OCI-LY7 (cell line): ENCODE measurements at regions not wholly inside any gene's neighbourhood (a gene's known extent, or its start where the extent isn't known, plus 50 kb on each side); places are given as distances from the start of the nearest gene placed in this dataset.

Source experiments
- BruUV-seq: library from RNA; stranded (reverse); fragments of 400-500 nt; replicated peaks from 2 replicates; lab custom pipeline; 2021; lab: Mats Ljungman, UMichigan
- CTCF ChIA-PET: fragments of 300-600 bp; sonication (Branson Sonifier 250); formaldehyde crosslinking; loops from one replicate; lab custom pipeline; 2022; ENCODE audit warnings: antibody characterized with exemption; ENCODE audit not compliant: unreplicated experiment; lab: Charles Lee
- POLR2A ChIA-PET: fragments of 300-600 bp; sonication (Branson Sonifier 250); formaldehyde crosslinking; loops from one replicate; lab custom pipeline; 2022; ENCODE audit warnings: antibody characterized with exemption; lab: Charles Lee
- DNase-seq: peaks from one replicate; pipeline ENCODE4 v3.0.0-alpha.2; 2015; ENCODE audit warnings: low spot score
- H2AFZ ChIP-seq: fragments of 200-600 bp; sonication (generic), shearing (Covaris generic); 2 replicates; pipeline ENCODE4 v1.6.1; 2014; ENCODE audit warnings: mild to moderate bottlenecking, antibody characterized with exemption, low read length, moderate library complexity
- H3K27ac ChIP-seq: fragments of 200-600 bp; sonication (generic); 2 replicates; pipeline ENCODE4 v1.5.1; 2014; ENCODE audit warnings: mixed run types, low read depth, mild to moderate bottlenecking, moderate library complexity, low read length, inconsistent platforms; ENCODE audit not compliant: poor library complexity, severe bottlenecking
- H3K36me3 ChIP-seq: fragments of 200-600 bp; sonication (generic); 2 replicates; pipeline ENCODE4 v1.6.1; 2014; ENCODE audit warnings: mild to moderate bottlenecking, antibody characterized with exemption, low read length, moderate library complexity, mixed read lengths; ENCODE audit not compliant: insufficient read depth
- H3K4me1 ChIP-seq: fragments of 200-600 bp; sonication (generic); 2 replicates; pipeline ENCODE4 v1.5.1; 2014; ENCODE audit warnings: mild to moderate bottlenecking, low read length; ENCODE audit not compliant: insufficient read depth, poor library complexity, severe bottlenecking
- H3K4me2 ChIP-seq: fragments of 200-600 bp; sonication (generic); 2 replicates; pipeline ENCODE4 v1.6.1; 2014; ENCODE audit warnings: mild to moderate bottlenecking, low read length
- H3K4me3 ChIP-seq: fragments of 200-600 bp; sonication (generic); 2 replicates; pipeline ENCODE4 v1.5.1; 2014; ENCODE audit warnings: mild to moderate bottlenecking, low read depth, low read length; ENCODE audit not compliant: poor library complexity, severe bottlenecking
- H3K79me2 ChIP-seq: fragments of 200-600 bp; sonication (generic); 2 replicates; pipeline ENCODE4 v1.6.1; 2016; ENCODE audit warnings: low read depth, mild to moderate bottlenecking, low read length, moderate library complexity, mixed read lengths; ENCODE audit not compliant: insufficient read depth
- H3K9me2 ChIP-seq: fragments of 200-600 bp; sonication (generic); 2 replicates; pipeline ENCODE4 v1.6.1; 2016; ENCODE audit warnings: mild to moderate bottlenecking, low read length, mixed read lengths; ENCODE audit not compliant: insufficient read depth
- H3K9me3 ChIP-seq: fragments of 200-600 bp; sonication (generic); 2 replicates; pipeline ENCODE4 v1.6.1; 2014; ENCODE audit warnings: mild to moderate bottlenecking, mixed run types, low read length, mixed read lengths
- H4K20me1 ChIP-seq: fragments of 200-600 bp; sonication (generic); 2 replicates; pipeline ENCODE4 v1.6.1; 2014; ENCODE audit warnings: mild to moderate bottlenecking, antibody characterized with exemption, low read length, moderate library complexity, mixed read lengths; ENCODE audit not compliant: insufficient read depth
- CTCF ChIP-seq: fragments of 200-600 bp; sonication (generic); conservative IDR thresholded peaks from 2 replicates; pipeline ENCODE4 v1.5.1; 2014; ENCODE audit warnings: mild to moderate bottlenecking, antibody characterized with exemption, low read length, moderate library complexity, mixed read lengths
- EZH2phosphoT487 ChIP-seq: fragments of 200-600 bp; sonication (generic); IDR thresholded peaks from 2 replicates; pipeline ENCODE4 v1.6.1; 2018; ENCODE audit warnings: low read depth, borderline replicate concordance, mild to moderate bottlenecking, mixed run types, antibody characterized with exemption, low read length, moderate library complexity, mixed read lengths
- intact Hi-C: fragments of 100-400 bp; cut with micrococcal nuclease; formaldehyde crosslinking; loops from one replicate; pipeline ENCODE4 v1.10.0; 2022; ENCODE audit not compliant: unreplicated experiment

GRCh38 chr4:125948021-125948420 lies 633.3 kb downstream of the FAT4 start:
- H3K36me3 ChIP-seq, result no peaks in the 10 kb centered on the region
- H3K4me1 ChIP-seq, result no peaks in the 10 kb centered on the region
- no peaks in the 10 kb centered on the region for H3K9me3 ChIP-seq
- H3K79me2 ChIP-seq, result no peaks in the 10 kb centered on the region
- intact Hi-C loops, result no loop called here
- H2AFZ ChIP-seq, result no peak overlapping the region
- H3K4me2 ChIP-seq, result no peak overlapping the region
- BruUV-seq, result no TSS peak
- H3K27ac ChIP-seq, result no peak overlapping the region
- no peaks in the 10 kb centered on the region for H4K20me1 ChIP-seq
- no peak overlapping the region for H3K4me3 ChIP-seq
- CTCF ChIA-PET, result no interaction called here
- TF ChIP-seq EZH2phosphoT487, result no peak
- no peak for TF ChIP-seq CTCF
- no peak for DNase-seq
- POLR2A ChIA-PET, result no interaction called here
- H3K9me2 ChIP-seq, result no peaks in the 10 kb centered on the region

- H4K20me1 ChIP-seq, result no peaks in the 10 kb centered on the region
- TF ChIP-seq EZH2phosphoT487, result no peak
- no peak for TF ChIP-seq CTCF
- BruUV-seq, result no TSS peak
- ChIA-PET POLR2A (no interaction called here), CTCF (no interaction called here)
- no peak overlapping the region for H3K27ac ChIP-seq
- no peak for DNase-seq
- H3K79me2 ChIP-seq, result no peaks in the 10 kb centered on the region
- H3K4me3 ChIP-seq, result no peak overlapping the region
- no peaks in the 10 kb centered on the region for H3K4me1 ChIP-seq
- no peaks in the 10 kb centered on the region for H3K9me2 ChIP-seq
- no peaks in the 10 kb centered on the region for H3K9me3 ChIP-seq
- H2AFZ ChIP-seq, result no peak overlapping the region
- no peak overlapping the region for H3K4me2 ChIP-seq
- intact Hi-C loops, result no loop called here
- H3K36me3 ChIP-seq, result no peaks in the 10 kb centered on the region
These were observed 636.6 kb downstream of the FAT4 start for GRCh38 chr4:125951261-125951887.

DNA sequence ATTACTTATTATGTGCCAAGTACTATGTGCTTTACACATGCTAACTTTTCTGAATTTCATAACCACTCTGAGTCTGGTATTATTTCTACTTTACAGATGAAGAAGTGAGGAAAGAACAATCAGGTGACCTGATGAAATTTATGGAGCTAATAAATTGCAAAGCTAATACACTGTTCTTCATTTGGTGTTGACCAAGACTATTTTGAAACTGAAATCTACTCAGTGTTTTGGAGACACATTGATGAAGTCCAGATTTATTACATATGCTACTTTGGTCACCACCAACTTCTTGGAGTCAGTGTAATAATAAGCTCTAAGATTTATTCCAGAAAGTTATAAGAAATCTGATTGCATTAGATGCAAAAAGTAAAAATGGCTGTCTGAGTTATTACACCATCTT lies 637.9 kb downstream of the FAT4 start:
- H2AFZ ChIP-seq, result no peak overlapping the region
- TF ChIP-seq CTCF (no peak), EZH2phosphoT487 (no peak)
- H3K9me2 ChIP-seq, result no peaks in the 10 kb centered on the region
- intact Hi-C loops, result no loop called here
- H3K36me3 ChIP-seq, result no peaks in the 10 kb centered on the region
- BruUV-seq, result no TSS peak
- DNase-seq, result no peak
- no peaks in the 10 kb centered on the region for H3K4me1 ChIP-seq
- CTCF ChIA-PET, result no interaction called here
- no peak overlapping the region for H3K4me2 ChIP-seq
- H3K4me3 ChIP-seq, result no peak overlapping the region
- POLR2A ChIA-PET, result interaction anchor here (0.7 to 1.3 kb wide), 2 partner anchors 12 to 33 kb away, joined by 3 to 5 read pairs; no protein-coding TSS in a partner anchor
- no peaks in the 10 kb centered on the region for H3K9me3 ChIP-seq
- H3K27ac ChIP-seq, result no peak overlapping the region
- no peaks in the 10 kb centered on the region for H4K20me1 ChIP-seq
- H3K79me2 ChIP-seq, result no peaks in the 10 kb centered on the region
